ENCODE measurements at regions not wholly inside any gene's neighbourhood (a gene's known extent, or its start where the extent isn't known, plus 50 kb on each side); places are given as distances from the start of the nearest gene placed in this dataset.

GRCh38 chr1:56355422-56355821 is 223.9 kb downstream of the PLPP3 start:
- no peak for DNase-seq
- Mint-ChIP-seq H3K4me1 (ENCODE audit: low read depth, unreplicated experiment) (no peaks in the 10 kb centered on the region), H3K27me3 (ENCODE audit: unreplicated experiment) (no peaks in the 10 kb centered on the region), H3K27ac (ENCODE audit: unreplicated experiment) (no peak overlapping the region), H3K4me3 (ENCODE audit: low read depth, unreplicated experiment) (no peak overlapping the region), H3K9me3 (ENCODE audit: low read depth, unreplicated experiment) (no peaks in the 10 kb centered on the region), H3K36me3 (ENCODE audit: insufficient read depth, unreplicated experiment) (no peaks in the 10 kb centered on the region)
- no TSS peak for BruUV-seq (replicated peaks)
- CTCF ChIA-PET: no interaction called here
- TF ChIP-seq, protein P1, sequence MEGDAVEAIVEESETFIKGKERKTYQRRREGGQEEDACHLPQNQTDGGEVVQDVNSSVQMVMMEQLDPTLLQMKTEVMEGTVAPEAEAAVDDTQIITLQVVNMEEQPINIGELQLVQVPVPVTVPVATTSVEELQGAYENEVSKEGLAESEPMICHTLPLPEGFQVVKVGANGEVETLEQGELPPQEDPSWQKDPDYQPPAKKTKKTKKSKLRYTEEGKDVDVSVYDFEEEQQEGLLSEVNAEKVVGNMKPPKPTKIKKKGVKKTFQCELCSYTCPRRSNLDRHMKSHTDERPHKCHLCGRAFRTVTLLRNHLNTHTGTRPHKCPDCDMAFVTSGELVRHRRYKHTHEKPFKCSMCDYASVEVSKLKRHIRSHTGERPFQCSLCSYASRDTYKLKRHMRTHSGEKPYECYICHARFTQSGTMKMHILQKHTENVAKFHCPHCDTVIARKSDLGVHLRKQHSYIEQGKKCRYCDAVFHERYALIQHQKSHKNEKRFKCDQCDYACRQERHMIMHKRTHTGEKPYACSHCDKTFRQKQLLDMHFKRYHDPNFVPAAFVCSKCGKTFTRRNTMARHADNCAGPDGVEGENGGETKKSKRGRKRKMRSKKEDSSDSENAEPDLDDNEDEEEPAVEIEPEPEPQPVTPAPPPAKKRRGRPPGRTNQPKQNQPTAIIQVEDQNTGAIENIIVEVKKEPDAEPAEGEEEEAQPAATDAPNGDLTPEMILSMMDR (IDR thresholded peaks at IDR 0.05; ENCODE audit: unreplicated experiment): no peak
- intact Hi-C loops (cut with micrococcal nuclease; ENCODE audit: unreplicated experiment): no loop called here

- H3K4me3 Mint-ChIP-seq (ENCODE audit: low read depth, unreplicated experiment): no peak overlapping the region
- BruUV-seq (replicated peaks): no TSS peak
- CTCF ChIA-PET: no interaction called here
- H3K36me3 Mint-ChIP-seq (ENCODE audit: insufficient read depth, unreplicated experiment): no peaks in the 10 kb centered on the region
- TF ChIP-seq, protein P1 (IDR thresholded peaks at IDR 0.05; ENCODE audit: unreplicated experiment): no peak
- intact Hi-C loops (cut with micrococcal nuclease; ENCODE audit: unreplicated experiment): no loop called here
- H3K9me3 Mint-ChIP-seq (ENCODE audit: low read depth, unreplicated experiment): no peaks in the 10 kb centered on the region
- H3K4me1 Mint-ChIP-seq (ENCODE audit: low read depth, unreplicated experiment): no peaks in the 10 kb centered on the region
- DNase-seq: no peak
- no peak overlapping the region for H3K27ac Mint-ChIP-seq (ENCODE audit: unreplicated experiment)
- H3K27me3 Mint-ChIP-seq (ENCODE audit: unreplicated experiment): no peaks in the 10 kb centered on the region
Measured at GRCh38 chr1:56345831-56346230, 233.5 kb downstream of the PLPP3 start.

- intact Hi-C loops (cut with micrococcal nuclease; ENCODE audit: unreplicated experiment): no loop called here
- CTCF ChIA-PET: no interaction called here
- H3K27me3 Mint-ChIP-seq (ENCODE audit: unreplicated experiment): no peaks in the 10 kb centered on the region
- no peak for DNase-seq
- TF ChIP-seq, protein P1 (IDR thresholded peaks at IDR 0.05; ENCODE audit: unreplicated experiment): no peak
- H3K4me3 Mint-ChIP-seq (ENCODE audit: low read depth, unreplicated experiment): no peak overlapping the region
- no peaks in the 10 kb centered on the region for H3K9me3 Mint-ChIP-seq (ENCODE audit: low read depth, unreplicated experiment)
- H3K4me1 Mint-ChIP-seq (ENCODE audit: low read depth, unreplicated experiment): no peaks in the 10 kb centered on the region
- no peak overlapping the region for H3K27ac Mint-ChIP-seq (ENCODE audit: unreplicated experiment)
- no TSS peak for BruUV-seq (replicated peaks)
- H3K36me3 Mint-ChIP-seq (ENCODE audit: insufficient read depth, unreplicated experiment): no peaks in the 10 kb centered on the region
Measured at GRCh38 chr1:56340977-56341376, 238.4 kb downstream of the PLPP3 start.

- Mint-ChIP-seq H3K27me3 (ENCODE audit: unreplicated experiment) (no peaks in the 10 kb centered on the region), H3K36me3 (ENCODE audit: insufficient read depth, unreplicated experiment) (no peaks in the 10 kb centered on the region), H3K9me3 (ENCODE audit: low read depth, unreplicated experiment) (no peaks in the 10 kb centered on the region), H3K4me3 (ENCODE audit: low read depth, unreplicated experiment) (no peak overlapping the region), H3K27ac (ENCODE audit: unreplicated experiment) (no peak overlapping the region), H3K4me1 (ENCODE audit: low read depth, unreplicated experiment) (no peaks in the 10 kb centered on the region)
- DNase-seq: no peak
- BruUV-seq (replicated peaks): no TSS peak
- intact Hi-C loops (cut with micrococcal nuclease; ENCODE audit: unreplicated experiment): no loop called here
- TF ChIP-seq, protein P1 (IDR thresholded peaks at IDR 0.05; ENCODE audit: unreplicated experiment): no peak
- CTCF ChIA-PET: no interaction called here
Measured at GRCh38 chr1:56339786-56340465, 239.4 kb downstream of the PLPP3 start.

Measured in Calu3 (cell line).